NCI-H526 treated with DMSO at 0.1 percent for 48 hours (cell line): ENCODE measurements at regions not wholly inside any gene's neighbourhood (a gene's known extent, or its start where the extent isn't known, plus 50 kb on each side); places are given as distances from the start of the nearest gene placed in this dataset.
"Not testable (repeated sequence)": the region's sequence is repeated elsewhere in the genome, so short reads cannot be mapped to it uniquely, and the experiment has no call there.

ENCODE experiments used
- DNase-seq: peaks from one replicate; lab custom pipeline; 2025; lab: John Stamatoyannopoulos, UW

DNA sequence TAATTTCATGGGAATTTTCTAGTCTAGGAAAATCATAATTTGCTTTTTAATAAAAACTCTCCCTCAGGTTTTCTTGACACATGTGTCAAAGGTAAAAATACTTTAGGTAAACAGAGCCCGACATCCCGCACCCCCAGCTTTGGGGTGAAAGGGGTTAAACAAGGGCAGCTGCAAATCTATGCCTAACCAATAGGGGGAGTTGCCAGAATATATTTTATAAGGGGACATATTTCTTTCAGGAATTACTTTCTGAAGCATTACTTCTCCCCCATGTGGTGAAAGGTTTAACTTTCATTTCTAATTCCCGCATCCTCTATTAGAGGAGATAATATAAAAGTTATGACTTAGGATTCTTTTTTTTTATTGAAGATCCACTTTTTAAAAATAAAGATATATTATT lies 53.9 kb upstream of the HEPH start:
- peak; percentile 1 for DNase-seq

DNA sequence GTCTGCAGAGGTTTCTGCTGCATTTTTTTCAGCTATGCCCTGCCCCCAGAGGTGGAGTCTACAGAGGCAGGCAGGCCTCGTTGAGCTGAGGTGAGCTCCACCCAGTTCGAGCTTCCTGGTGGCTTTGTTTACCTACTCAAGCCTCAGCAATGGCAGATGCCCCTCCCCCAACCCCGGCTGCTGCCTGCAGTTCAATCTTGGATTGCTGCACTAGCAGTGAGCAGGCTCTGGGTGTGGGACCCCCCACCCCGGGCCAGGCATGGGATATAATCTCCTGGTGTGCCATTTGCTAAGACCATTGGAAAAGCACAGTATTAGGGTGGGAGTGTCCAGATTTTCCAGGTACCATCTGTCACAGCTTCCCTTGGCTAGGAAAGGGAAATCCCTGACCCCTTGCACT lies 56.2 kb upstream of the HEPH start:
- DNase-seq: not testable (repeated sequence)

GRCh38 chrX:66102398-66102797 lies 61.6 kb upstream of the HEPH start:
- DNase-seq: not testable (repeated sequence)

GRCh38 chrX:66098162-66098561 lies 58.3 kb upstream of the VSIG4 start:
- DNase-seq: no peak

- DNase-seq: not testable (repeated sequence)
Observed at GRCh38 chrX:66096987-66097386, 57.1 kb upstream of the VSIG4 start.

- DNase-seq: not testable (repeated sequence)
Observed at GRCh38 chrX:66090004-66090403, 50.1 kb upstream of the VSIG4 start.
